IMR-90 (cell line): ENCODE measurements at regions not wholly inside any gene's neighbourhood (a gene's known extent, or its start where the extent isn't known, plus 50 kb on each side); places are given as distances from the start of the nearest gene placed in this dataset.

Experiments used
- CEBPB ChIP-seq: IDR thresholded peaks from 2 replicates; pipeline ENCODE4 v1.6.1; 2012; ENCODE audit warnings: low read depth, low read length, improper control_type of control experiment
- CTCF ChIP-seq: conservative IDR thresholded peaks from 2 replicates; pipeline ENCODE4 v1.5.1; 2012; ENCODE audit warnings: mild to moderate bottlenecking, low read depth, low read length, improper control_type of control experiment
- MXI1 ChIP-seq: IDR thresholded peaks from 2 replicates; pipeline ENCODE4 v1.6.1; 2012; ENCODE audit warnings: low read depth, mild to moderate bottlenecking, low read length, moderate library complexity, borderline replicate concordance
- NFE2L2 ChIP-seq: fragments of 150-350 bp; IDR thresholded peaks from 2 replicates; pipeline ENCODE4 v1.6.1; 2016; ENCODE audit warnings: low read depth, mild to moderate bottlenecking, low read length
- POLR2A ChIP-seq: IDR thresholded peaks from 2 replicates; pipeline ENCODE4 v1.6.1; 2012; ENCODE audit warnings: mild to moderate bottlenecking, low read depth, low read length
- RCOR1 ChIP-seq: IDR thresholded peaks from 2 replicates; pipeline ENCODE4 v1.6.1; 2012; ENCODE audit warnings: mild to moderate bottlenecking, low read length, improper control_type of control experiment; ENCODE audit not compliant: insufficient replicate concordance
- RFX5 ChIP-seq: IDR thresholded peaks from 2 replicates; pipeline ENCODE4 v1.8.0; 2012; ENCODE audit warnings: low read depth, mild to moderate bottlenecking, low read length, moderate library complexity
- SMC3 ChIP-seq: fragments of 150-350 bp; IDR thresholded peaks from 2 replicates; pipeline ENCODE4 v1.6.1; 2016; ENCODE audit warnings: low read depth, mild to moderate bottlenecking, antibody characterized with exemption, low read length, moderate library complexity
- USF2 ChIP-seq: fragments of 150-350 bp; IDR thresholded peaks from 2 replicates; pipeline ENCODE4 v1.6.1; 2017; ENCODE audit warnings: mild to moderate bottlenecking, antibody characterized with exemption, low read length, low read depth

GRCh38 chr2:58369594-58369993, 128.5 kb upstream of the FANCL start:
- TF ChIP-seq CTCF = no peak
- TF ChIP-seq CEBPB = no peak
- no peak for TF ChIP-seq USF2
- TF ChIP-seq POLR2A = no peak
- TF ChIP-seq MXI1 = no peak
- TF ChIP-seq SMC3 = no peak
- TF ChIP-seq NFE2L2 = no peak
- no peak for TF ChIP-seq RCOR1
- TF ChIP-seq RFX5 = no peak
